D721Med (cell line): ENCODE measurements at regions not wholly inside any gene's neighbourhood (a gene's known extent, or its start where the extent isn't known, plus 50 kb on each side); places are given as distances from the start of the nearest gene placed in this dataset.

Experiments used
- DNase-seq: peaks from one replicate; pipeline ENCODE4 v3.0.0; 2011; ENCODE audit warnings: low spot score; ENCODE audit not compliant: insufficient read length
- FAIRE-seq: peaks from 2 replicates; lab custom pipeline; 2011; peaks lifted over from hg19 to GRCh38; lab: Jason Lieb, UNC
- CTCF ChIP-seq: IDR thresholded peaks from 2 replicates; pipeline ENCODE4 v1.5.1; 2012; ENCODE audit warnings: mild to moderate bottlenecking, control low read depth; ENCODE audit not compliant: insufficient read depth; ENCODE audit errors: missing control alignments

GRCh38 chr6:144340541-144341371 is 55.6 kb downstream of the UTRN start:
- no peak for FAIRE-seq
- no peak for TF ChIP-seq CTCF

DNA sequence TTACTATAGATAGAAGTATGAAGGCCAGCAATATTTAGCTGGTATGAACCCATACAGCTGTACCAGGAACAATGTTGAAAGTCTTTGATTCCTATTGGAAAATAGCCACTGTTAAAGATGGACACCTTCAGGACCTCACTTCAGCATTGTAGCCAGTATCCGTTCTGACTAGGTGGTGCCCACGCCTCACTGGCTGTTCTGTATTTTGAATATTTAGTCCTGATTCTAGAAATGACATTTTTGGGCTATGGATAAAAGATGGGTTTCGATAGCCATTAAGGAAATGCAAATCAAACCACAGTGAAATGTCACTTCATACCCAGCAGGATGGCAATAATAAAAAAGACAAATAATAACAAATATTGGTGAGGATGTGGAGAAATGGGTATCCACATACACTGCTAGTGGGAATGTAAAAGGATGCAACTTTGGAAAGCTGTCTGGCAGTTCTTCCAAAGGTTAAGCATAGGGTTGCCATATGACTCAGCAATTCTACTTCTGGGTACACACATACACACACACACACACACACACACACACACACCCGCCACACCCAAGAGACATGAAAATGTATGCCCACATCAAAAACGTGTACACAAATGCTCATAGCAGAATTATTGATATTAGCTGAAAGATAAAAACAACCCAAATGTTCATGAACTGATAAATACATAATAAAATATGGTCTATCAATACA is 56.8 kb downstream of the UTRN start:
- no peak for TF ChIP-seq CTCF
- no peak for FAIRE-seq
- DNase-seq: no peak

More at GRCh38 chr6:144340541-144341371, 55.6 kb downstream of the UTRN start:
- DNase-seq: no peak

DNA sequence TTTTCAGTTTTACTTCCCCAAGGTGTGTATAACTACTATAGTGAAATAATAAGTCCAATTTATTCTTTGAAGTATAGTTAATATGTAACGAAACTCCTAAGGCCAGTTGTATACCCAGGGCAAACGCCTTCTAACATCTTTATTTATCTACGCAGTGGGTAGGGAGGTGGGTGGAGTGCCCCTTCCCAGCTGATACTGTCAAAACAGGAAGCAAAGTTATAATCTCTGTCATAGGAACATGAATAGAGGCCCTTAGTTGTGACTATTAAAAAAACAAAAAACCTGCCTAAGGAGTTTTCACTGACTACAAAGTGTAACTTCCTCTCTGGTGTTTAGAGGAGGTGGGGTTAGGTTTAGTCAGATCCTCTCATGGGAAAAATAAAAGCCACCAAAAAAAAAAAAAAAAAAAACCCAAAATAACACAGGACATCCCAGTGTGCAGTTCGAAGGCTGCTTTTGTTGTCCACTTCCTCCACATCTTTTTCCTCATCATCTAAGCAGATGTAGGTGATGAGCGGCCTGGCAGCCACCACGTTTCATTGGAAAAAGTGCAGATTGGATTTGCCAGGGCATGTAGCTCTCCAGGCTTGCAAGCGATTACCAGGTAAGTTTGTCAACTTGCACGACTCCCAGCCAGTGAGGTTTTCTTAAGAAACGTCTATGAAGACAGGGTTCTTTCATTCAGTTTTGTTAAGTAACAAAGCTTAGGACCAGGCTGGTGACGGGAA is 58.7 kb downstream of the UTRN start:
- no peak for FAIRE-seq
- TF ChIP-seq CTCF: no peak
- DNase-seq: no peak

- FAIRE-seq (no peak), DNase-seq (no peak)
Observed at GRCh38 chr6:144344646-144345045, 59.5 kb downstream of the UTRN start.

GRCh38 chr6:144345451-144345850 is 60.3 kb downstream of the UTRN start:
- no peak for DNase-seq
- TF ChIP-seq CTCF: no peak
- FAIRE-seq: no peak

More at GRCh38 chr6:144344646-144345045, 59.5 kb downstream of the UTRN start:
- no peak for TF ChIP-seq CTCF

DNA sequence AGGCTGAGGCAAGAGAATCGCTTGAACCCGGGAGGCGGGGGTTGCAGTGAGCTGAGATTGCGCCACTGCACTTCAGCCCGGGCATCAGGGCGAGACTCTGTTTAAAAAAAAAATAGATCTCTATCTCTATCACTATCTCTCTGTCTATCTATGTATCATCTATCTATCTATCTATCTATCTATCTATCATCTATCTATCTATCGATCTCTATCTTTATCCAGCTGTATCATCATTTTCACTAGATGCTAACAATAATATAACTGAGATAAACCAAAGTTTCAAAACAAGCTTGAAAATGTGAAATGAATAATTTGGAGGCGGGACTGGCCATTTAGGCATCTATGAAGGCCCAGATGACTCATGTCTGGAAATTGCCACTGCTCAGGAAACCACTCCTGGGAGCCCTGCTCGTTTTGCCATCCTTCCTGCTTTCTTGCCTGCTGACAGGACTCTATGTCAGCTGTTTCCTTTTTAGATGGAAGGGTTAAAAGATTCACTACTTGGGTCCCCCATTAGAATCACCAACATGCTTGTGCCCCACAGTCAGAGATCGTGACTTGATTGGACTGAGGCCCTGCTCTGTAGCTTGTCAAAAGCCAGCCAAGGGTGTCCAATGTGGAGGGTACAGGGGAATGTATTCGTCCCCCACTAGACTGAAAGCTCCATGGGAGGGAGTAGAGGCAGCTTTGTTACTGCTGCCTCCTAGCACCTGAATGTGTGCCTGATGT is 61.7 kb downstream of the UTRN start:
- no peak for TF ChIP-seq CTCF
- DNase-seq: no peak
- FAIRE-seq: no peak
